ENCODE measurements at regions not wholly inside any gene's neighbourhood (a gene's known extent, or its start where the extent isn't known, plus 50 kb on each side); places are given as distances from the start of the nearest gene placed in this dataset.

DNA sequence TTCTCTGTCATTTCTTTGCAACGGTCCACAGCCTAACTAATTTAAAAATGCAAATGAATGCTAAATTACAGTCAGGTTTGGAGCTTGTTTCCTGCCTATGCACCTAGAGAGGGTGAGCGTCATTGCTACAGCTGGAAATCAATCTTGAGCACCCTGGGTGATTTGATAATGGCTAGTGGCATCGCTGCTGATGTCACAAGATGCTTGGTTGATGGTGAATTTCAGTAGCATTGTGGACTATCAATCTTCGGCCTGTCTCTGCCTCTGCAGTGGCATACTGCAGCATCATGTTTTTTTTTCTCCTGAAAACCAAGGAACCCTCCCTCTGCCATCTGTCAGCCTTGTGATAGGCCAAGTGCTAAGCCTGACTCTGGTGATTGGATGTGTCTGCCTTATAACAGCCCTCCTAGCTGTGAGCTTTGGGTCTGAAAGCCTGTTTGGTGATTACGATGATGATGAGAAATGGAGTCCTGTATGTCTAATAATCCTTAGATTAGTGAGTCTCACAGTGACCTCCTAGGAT, 75.3 kb downstream of the NMUR2 start:
- no peak for DNase-seq
- TF ChIP-seq, protein P1, sequence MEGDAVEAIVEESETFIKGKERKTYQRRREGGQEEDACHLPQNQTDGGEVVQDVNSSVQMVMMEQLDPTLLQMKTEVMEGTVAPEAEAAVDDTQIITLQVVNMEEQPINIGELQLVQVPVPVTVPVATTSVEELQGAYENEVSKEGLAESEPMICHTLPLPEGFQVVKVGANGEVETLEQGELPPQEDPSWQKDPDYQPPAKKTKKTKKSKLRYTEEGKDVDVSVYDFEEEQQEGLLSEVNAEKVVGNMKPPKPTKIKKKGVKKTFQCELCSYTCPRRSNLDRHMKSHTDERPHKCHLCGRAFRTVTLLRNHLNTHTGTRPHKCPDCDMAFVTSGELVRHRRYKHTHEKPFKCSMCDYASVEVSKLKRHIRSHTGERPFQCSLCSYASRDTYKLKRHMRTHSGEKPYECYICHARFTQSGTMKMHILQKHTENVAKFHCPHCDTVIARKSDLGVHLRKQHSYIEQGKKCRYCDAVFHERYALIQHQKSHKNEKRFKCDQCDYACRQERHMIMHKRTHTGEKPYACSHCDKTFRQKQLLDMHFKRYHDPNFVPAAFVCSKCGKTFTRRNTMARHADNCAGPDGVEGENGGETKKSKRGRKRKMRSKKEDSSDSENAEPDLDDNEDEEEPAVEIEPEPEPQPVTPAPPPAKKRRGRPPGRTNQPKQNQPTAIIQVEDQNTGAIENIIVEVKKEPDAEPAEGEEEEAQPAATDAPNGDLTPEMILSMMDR (IDR thresholded peaks at IDR 0.05), result no peak
- H3K36me3 Mint-ChIP-seq (ENCODE audit: low read depth), result no peaks in the 10 kb centered on the region
- H3K27me3 Mint-ChIP-seq (ENCODE audit: insufficient read depth), result no peaks in the 10 kb centered on the region; the same call in 1 of the 2 replicates
- H3K9me3 Mint-ChIP-seq, result peaks cover 34% of the 10 kb centered on the region
- H3K4me1 Mint-ChIP-seq (ENCODE audit: low read depth), result no peaks in the 10 kb centered on the region
- no peak overlapping the region for H3K4me3 Mint-ChIP-seq
- H3K27ac Mint-ChIP-seq, result no peak overlapping the region

- DNase-seq, result no peak
- H3K27ac Mint-ChIP-seq, result no peak overlapping the region
Measured at GRCh38 chr5:152329207-152329606, 75.9 kb downstream of the NMUR2 start.

GRCh38 chr5:152315942-152316341, 89.1 kb downstream of the NMUR2 start:
- Mint-ChIP-seq H3K4me1 (ENCODE audit: low read depth) (no peaks in the 10 kb centered on the region), H3K36me3 (ENCODE audit: low read depth) (0 out of 2 replicates have a peak, but pooled peaks cover 5% of the 10 kb centered on the region), H3K9me3 (peaks cover 53% of the 10 kb centered on the region), H3K27me3 (ENCODE audit: insufficient read depth) (peaks cover 2% of the 10 kb centered on the region; the same call in 1 of the 2 replicates), H3K4me3 (no peak overlapping the region), H3K27ac (no peak overlapping the region)
- DNase-seq, result no peak
- TF ChIP-seq, protein P1 (IDR thresholded peaks at IDR 0.05), result no peak

More at GRCh38 chr5:152329207-152329606, 75.9 kb downstream of the NMUR2 start:
- Mint-ChIP-seq H3K36me3 (ENCODE audit: low read depth) (no peaks in the 10 kb centered on the region), H3K9me3 (peaks cover 31% of the 10 kb centered on the region), H3K4me1 (ENCODE audit: low read depth) (no peaks in the 10 kb centered on the region), H3K4me3 (no peak overlapping the region), H3K27me3 (ENCODE audit: insufficient read depth) (no peaks in the 10 kb centered on the region; the same call in 1 of the 2 replicates)
- TF ChIP-seq, protein P1 (IDR thresholded peaks at IDR 0.05), result no peak

DNA sequence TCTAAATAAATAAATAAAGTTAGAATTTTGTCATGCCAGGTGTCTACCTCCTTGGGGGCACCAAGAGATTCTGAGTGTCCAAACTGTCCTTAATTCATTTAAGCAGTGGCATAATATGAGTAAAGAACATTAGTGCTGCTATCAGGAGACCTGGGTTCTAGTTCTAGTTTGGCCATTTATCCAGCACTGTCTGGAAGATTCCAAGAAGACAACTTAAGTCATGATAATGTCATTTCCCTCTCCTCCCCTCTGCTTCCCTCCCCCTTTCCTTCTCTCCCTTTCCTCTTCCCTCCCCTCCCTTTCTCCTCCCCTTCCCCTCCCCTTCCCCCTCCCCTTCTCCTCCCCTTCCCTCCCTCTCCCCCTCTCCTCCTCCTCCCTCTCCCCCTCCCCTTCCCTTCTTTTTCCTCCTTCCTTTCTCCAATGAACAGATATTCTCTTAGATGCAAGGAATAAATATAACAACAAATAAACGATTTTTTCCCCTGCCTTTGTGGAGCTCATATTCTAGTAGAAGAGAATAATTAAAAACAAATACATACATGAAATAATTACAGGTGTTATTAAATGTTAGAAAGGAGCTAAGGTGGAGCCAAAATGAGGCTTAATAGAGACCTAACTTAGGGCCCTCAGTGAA, 90.8 kb downstream of the NMUR2 start:
- Mint-ChIP-seq H3K36me3 (ENCODE audit: low read depth) (0 out of 2 replicates have a peak, but pooled peaks cover 6% of the 10 kb centered on the region), H3K27me3 (ENCODE audit: insufficient read depth) (peaks cover 2% of the 10 kb centered on the region; the same call in 1 of the 2 replicates), H3K4me1 (ENCODE audit: low read depth) (no peaks in the 10 kb centered on the region), H3K9me3 (peaks cover 51% of the 10 kb centered on the region), H3K27ac (no peak overlapping the region), H3K4me3 (no peak overlapping the region)
- DNase-seq, result no peak
- TF ChIP-seq, protein P1 (IDR thresholded peaks at IDR 0.05), result no peak

DNA sequence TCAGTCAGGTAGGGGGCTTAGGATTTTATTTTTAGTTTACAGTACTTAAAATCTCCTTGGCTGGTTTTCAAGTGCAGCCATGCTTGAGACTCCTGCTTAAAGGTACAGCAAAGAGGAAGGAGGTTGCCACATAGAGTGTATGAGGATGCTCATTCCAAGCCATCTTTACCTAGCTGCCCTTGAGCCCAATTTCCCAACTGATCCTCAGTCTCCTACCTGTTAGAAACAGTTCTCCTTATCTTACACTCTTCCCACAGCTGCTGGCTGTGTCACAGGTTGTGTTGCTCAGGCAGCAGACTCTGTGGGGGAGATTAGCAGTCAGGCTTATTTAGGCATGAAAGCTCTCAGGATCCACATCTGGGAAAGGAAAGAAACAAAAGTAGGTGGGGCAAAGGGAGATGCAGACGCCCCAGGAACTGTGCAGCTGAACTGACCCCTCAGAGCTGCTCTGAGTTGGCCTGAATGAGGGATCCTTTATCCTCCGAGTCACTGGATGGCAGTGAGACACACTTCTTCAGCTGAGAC, 95.1 kb downstream of the NMUR2 start:
- 0 out of 2 replicates have a peak, but pooled peaks cover 6% of the 10 kb centered on the region for H3K36me3 Mint-ChIP-seq (ENCODE audit: low read depth)
- H3K9me3 Mint-ChIP-seq, result peaks cover 49% of the 10 kb centered on the region
- TF ChIP-seq, protein P1 (IDR thresholded peaks at IDR 0.05), result no peak
- H3K27me3 Mint-ChIP-seq (ENCODE audit: insufficient read depth), result peaks cover 2% of the 10 kb centered on the region
- H3K27ac Mint-ChIP-seq, result no peak overlapping the region
- H3K4me1 Mint-ChIP-seq (ENCODE audit: low read depth), result no peaks in the 10 kb centered on the region
- DNase-seq, result no peak
- H3K4me3 Mint-ChIP-seq, result no peak overlapping the region

All from HFFc6 (cell line).